GM06990 (cell line): ENCODE measurements at regions not wholly inside any gene's neighbourhood (a gene's known extent, or its start where the extent isn't known, plus 50 kb on each side); places are given as distances from the start of the nearest gene placed in this dataset.

ENCODE experiments used
- DNase-seq: peaks from one replicate; pipeline ENCODE4 v3.0.0-alpha.2; 2011; ENCODE audit not compliant: insufficient read length; ENCODE audit errors: extremely low read depth
- H3K27me3 ChIP-seq: replicated peaks from 2 replicates; pipeline ENCODE4 v1.6.0; 2011; ENCODE audit warnings: low read length; ENCODE audit not compliant: control insufficient read depth, insufficient read depth
- H3K36me3 ChIP-seq: 2 replicates; pipeline ENCODE4 v1.5.1; 2011; ENCODE audit warnings: low read length; ENCODE audit not compliant: control insufficient read depth, insufficient read depth
- H3K4me3 ChIP-seq: replicated peaks from 2 replicates; pipeline ENCODE4 v1.5.1; 2011; ENCODE audit warnings: low read depth, mild to moderate bottlenecking, control low read depth, low read length
- TF ChIP-seq, protein P1 (sequence below): IDR thresholded peaks from 2 replicates; pipeline ENCODE4 v1.5.1; 2011; ENCODE audit warnings: low read length, control low read depth, mild to moderate bottlenecking, inconsistent platforms; ENCODE audit not compliant: insufficient read depth, poor library complexity, severe bottlenecking

DNA sequence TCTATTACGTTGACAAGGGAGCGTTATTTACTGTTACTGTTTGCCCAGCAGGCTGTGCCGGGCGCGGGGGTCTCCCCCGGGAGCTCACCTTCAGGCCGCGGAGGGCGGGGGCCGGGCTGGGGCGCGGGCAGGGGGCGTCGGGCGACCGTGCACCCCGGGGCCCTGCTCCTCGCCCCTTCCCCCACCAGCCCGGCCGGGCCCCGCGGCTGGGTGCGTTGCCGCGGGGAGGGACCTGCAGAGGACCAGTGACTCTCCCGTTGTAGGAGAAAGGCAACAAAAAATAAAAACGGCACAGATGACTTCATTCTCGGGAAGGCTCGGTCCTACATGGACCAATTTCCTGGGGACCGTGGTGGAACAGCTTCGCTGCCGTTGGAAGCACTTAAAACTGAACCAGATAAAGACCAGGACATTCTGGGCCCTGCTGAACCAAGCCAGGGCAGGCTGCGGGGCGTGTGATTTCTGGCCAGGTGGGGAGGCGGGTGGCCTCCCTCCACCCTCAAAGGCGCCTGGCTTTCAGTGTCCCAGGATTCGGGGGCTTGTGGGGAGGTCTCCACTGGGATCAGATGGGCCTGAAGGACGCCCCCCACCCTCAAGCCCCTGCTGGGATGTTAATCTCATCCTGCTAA lies 57.4 kb downstream of the IGLL1 start:
- Histone ChIP-seq H3K4me3 (no peak overlapping the region), H3K36me3 (no peaks in the 10 kb centered on the region), H3K27me3 (peaks cover 1% of the 10 kb centered on the region; the same call in 1 of the 2 replicates)
- no peak for DNase-seq
- TF ChIP-seq, protein P1, sequence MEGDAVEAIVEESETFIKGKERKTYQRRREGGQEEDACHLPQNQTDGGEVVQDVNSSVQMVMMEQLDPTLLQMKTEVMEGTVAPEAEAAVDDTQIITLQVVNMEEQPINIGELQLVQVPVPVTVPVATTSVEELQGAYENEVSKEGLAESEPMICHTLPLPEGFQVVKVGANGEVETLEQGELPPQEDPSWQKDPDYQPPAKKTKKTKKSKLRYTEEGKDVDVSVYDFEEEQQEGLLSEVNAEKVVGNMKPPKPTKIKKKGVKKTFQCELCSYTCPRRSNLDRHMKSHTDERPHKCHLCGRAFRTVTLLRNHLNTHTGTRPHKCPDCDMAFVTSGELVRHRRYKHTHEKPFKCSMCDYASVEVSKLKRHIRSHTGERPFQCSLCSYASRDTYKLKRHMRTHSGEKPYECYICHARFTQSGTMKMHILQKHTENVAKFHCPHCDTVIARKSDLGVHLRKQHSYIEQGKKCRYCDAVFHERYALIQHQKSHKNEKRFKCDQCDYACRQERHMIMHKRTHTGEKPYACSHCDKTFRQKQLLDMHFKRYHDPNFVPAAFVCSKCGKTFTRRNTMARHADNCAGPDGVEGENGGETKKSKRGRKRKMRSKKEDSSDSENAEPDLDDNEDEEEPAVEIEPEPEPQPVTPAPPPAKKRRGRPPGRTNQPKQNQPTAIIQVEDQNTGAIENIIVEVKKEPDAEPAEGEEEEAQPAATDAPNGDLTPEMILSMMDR, result no peak

DNA sequence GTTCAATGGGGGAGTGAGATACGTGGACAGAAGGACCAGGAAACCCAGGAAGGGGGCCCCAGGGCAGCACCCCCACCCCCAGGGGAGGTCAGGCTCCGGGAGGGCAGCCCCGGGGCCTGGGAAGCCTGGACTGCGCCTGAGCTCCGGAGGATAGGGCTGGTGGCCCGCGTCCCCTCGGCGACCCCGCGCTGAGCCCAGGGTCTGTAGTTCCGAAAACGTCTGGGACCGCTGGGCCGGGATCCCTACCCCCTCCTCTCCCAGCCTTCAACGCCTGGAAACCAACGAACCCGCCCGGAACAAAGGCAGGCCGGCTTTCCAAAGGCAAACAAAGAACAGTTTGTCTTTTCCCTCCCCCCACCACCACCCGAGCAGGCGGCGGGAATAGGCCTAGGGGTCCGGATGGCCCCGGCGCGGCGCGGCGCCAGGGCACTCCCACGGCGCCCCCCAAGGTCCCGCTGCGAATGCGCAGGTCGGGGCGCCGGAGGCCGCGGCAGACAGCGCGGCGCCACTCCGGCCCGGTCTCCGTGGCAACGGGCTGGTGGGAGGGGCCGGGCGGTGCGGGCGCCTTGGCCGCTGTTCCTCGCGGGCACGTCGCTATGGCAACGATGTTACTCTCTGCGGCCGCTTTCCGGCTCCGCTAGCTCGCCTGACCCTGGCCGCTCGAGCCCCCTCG lies 58.5 kb downstream of the IGLL1 start:
- no peaks in the 10 kb centered on the region for H3K36me3 ChIP-seq
- DNase-seq, result peak; percentile 80
- peaks cover 1% of the 10 kb centered on the region; the same call in 1 of the 2 replicates for H3K27me3 ChIP-seq
- H3K4me3 ChIP-seq, result peak overlapping the region; percentile 39
- TF ChIP-seq, protein P1, result no peak

DNA sequence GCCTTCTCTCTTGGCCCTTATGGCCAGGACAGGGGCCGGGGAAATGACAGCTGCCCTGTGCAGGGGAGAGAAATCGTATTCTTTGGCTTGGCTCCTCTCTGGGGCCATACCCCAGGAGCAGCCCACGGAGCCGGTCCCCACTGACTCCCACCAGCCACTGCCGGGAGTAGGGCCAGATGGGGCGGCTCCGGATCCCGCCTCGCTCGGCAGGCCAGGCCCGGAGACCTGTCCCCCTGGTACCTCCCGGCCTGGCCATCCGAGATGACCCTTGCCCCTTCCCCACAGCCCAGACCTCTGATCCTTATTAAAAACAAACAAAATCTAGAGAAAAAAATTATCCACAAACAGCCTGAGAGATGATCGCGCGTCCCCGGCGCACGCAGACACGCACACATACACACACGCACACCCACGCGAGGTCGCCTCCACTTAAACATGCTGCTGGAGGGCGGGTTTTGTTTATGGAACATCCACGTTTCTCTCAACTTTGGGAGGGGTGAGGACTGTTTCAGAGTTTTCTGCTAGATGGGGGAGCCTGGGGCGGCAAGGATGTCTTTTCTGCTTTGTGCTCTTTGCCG lies 59.1 kb downstream of the IGLL1 start:
- TF ChIP-seq, protein P1, result no peak
- DNase-seq, result no peak
- no peak overlapping the region for H3K4me3 ChIP-seq
- H3K36me3 ChIP-seq, result no peaks in the 10 kb centered on the region
- peaks cover 1% of the 10 kb centered on the region; the same call in 1 of the 2 replicates for H3K27me3 ChIP-seq

DNA sequence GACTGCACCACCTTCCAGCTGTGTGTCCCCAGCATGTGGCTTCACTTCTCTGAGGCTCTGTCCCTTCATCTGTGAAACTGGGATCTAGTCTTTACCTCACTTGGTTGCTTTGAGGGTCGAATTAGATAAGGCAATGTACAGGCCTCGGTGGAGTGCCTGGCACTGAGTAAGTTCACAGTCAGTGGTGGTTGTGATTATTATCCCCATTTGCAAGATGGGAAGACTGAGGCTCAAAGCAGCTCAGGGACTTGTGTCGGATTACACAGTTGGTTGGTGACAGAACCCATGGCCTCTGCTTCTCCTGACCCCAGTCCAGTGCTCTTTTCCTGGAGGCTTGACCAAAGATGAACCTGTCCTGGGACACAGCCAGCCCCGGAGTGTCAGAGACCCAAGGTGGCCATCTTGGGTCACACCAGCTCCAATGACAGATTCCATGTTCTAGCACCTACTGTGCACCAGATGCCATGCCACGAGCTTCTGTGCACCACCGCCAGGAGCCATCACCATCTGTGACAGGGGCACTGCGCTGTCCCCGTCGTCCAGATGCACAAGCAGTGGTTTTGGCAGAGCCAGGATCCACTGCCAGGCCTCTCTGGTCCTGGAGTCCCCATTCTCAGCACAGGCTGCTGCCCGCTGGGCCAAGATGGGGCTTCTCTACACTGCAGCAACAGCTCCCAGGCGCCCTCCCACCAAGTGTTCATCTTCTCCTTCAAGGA lies 60.5 kb downstream of the IGLL1 start:
- Histone ChIP-seq H3K27me3 (peaks cover 1% of the 10 kb centered on the region; the same call in 1 of the 2 replicates), H3K36me3 (no peaks in the 10 kb centered on the region), H3K4me3 (no peak overlapping the region)
- TF ChIP-seq, protein P1, result no peak
- no peak for DNase-seq

DNA sequence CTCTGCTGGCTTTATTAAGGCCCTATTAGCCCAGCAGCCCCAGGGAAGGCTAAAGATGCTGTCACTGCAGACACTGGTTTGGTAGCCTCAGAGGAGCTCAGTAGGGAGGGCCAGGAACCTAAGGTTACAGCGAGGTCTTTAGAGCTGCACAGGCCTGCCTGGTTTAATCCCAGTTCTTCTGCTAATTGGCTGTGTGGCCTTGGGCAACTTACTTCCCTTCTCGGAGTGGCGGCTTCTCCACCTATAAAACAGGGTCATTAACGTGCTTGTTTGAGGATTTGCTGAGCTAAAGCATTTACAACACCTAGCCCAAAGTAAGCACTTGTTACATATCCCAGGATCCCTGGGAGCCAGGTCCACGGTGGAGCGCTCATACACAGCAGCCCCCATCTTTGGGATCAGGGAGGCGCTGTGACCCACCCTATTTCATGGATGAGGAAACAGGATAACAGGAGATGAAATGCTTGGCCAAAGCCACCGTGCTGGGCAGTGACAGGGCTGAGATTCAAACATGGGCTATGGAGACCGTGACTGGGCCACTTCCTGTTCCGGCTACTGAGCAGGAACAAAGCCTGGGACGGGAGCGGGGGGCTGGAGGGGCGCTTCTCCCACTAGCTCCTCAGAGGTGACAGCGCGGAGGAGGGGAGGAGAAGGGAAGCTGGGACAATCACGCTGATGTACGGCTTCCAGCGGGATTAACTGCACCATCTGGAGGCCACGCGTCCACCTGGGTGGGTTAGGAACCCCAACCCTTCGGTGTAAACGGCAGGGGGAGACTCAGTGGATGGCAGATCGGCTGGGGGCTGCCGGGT lies 61.5 kb downstream of the IGLL1 start:
- H3K4me3 ChIP-seq, result no peak overlapping the region
- no peaks in the 10 kb centered on the region for H3K36me3 ChIP-seq
- no peak for DNase-seq
- TF ChIP-seq, protein P1, result no peak
- peaks cover 1% of the 10 kb centered on the region; the same call in 1 of the 2 replicates for H3K27me3 ChIP-seq
